Activated T-cell treated with anti-CD3 and anti-CD28 coated beads for 4 hours (primary cell): ENCODE measurements at regions not wholly inside any gene's neighbourhood (a gene's known extent, or its start where the extent isn't known, plus 50 kb on each side); places are given as distances from the start of the nearest gene placed in this dataset.

Source experiments
- DNase-seq: peaks from one replicate; pipeline ENCODE4 v3.0.0-alpha.2; 2020

DNA sequence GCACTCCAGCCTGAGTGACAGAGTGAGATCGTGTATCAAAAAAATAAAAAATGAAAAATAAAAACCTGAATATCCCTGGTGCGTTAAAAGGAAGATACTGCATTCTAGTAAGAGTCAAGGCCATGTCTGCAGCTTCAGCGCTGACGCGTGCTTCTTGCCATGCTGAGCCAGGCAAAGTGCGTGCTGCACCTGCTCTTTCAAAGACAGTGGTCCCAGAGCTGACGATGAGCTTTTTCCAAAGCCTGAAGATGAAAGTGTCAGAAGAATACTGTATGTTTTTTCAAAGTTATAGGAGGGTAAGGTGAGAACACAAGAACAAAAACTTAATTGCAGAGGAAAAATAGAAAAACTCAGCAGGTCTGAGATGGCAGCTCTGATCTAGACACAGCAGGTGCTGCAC is 115.1 kb downstream of the RNASET2 start:
- DNase-seq, result no peak

DNA sequence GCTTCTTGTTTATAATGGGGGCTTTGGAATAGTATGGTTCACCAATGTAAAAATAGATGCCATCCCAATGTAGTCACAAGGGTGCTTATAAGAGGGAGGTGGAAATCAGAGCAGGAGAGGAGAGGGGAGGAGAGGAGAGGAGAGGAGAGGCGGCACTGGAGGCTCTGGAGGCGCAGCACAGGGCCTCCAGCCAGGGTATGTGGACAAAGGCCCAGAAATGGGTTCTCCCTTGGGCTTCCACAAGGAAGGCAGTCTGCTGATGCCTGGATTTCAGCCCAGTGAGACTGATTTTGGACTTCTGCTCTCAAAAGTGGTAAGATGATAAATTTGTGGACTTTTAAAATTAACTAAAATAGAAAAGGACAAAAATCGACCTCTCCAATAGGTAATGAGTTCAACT is 116.8 kb downstream of the RNASET2 start:
- DNase-seq, result no peak

- no peak for DNase-seq
These were observed 117.4 kb downstream of the RNASET2 start for GRCh38 chr6:166838987-166839386.

- no peak for DNase-seq
These were observed 119.3 kb downstream of the RNASET2 start for GRCh38 chr6:166836785-166837718.

DNA sequence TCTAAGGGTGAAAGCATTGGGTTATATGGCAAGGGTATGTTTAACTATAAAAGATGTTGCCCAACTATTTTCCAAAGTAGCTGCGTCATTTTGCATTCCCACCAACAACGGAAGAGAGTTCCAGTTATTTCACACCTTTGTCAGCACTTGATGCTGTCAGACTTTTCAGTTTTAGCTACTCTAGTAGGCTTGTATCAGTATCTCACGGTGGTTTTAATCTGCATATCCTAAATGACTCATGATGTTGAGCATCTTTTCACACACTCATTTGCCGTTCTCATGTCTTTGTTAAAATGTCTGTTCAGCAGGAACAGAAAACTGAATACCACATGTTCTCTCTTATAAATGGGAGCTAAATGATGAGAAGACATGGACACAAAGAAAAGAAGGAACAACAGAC is 122.3 kb downstream of the RNASET2 start:
- DNase-seq, result no peak

DNA sequence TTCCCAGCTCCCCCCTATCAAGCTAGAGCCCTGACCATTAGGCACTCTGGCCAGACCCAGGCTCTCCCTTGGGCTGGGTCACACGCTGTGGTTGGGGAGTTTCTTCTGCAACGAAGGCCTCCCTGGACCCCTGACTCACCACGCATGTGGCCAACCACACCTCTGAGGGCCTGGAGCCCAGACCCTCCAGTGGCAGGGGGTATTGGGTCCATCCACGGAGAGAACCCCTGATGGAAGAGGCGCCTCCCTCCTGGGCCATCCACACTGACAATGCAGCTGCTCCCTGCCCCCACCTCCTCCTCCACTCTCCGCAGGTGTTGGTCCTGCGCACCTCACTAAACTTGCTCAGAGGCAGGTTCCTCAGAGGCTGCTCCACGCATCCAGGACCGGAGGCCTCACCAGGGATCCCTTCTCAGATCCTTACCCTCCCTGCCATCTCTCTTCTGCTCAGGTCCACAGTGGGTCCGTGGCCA is 125.4 kb downstream of the RNASET2 start:
- DNase-seq, result no peak

GRCh38 chr6:166830185-166830890 is 126.0 kb downstream of the RNASET2 start:
- no peak for DNase-seq

DNA sequence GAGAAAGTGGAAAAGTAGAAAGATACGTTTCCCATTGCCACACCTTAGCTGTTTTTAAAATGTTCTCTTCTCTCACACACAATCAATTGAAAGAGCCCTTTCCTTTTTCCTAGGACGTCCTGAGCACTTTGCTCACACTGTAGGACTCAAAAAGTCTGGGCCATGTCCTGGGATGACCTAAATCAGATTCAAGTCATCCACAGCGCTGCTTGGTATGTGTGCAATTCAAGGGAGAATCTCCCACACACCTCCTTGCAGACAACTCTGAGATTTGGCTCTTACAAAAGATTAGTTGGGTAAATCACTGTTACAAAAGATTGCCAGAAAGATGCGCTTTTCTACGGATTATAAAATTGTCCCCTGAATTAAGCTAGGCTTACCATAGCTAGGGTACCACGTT is 130.1 kb downstream of the RNASET2 start:
- no peak for DNase-seq

DNA sequence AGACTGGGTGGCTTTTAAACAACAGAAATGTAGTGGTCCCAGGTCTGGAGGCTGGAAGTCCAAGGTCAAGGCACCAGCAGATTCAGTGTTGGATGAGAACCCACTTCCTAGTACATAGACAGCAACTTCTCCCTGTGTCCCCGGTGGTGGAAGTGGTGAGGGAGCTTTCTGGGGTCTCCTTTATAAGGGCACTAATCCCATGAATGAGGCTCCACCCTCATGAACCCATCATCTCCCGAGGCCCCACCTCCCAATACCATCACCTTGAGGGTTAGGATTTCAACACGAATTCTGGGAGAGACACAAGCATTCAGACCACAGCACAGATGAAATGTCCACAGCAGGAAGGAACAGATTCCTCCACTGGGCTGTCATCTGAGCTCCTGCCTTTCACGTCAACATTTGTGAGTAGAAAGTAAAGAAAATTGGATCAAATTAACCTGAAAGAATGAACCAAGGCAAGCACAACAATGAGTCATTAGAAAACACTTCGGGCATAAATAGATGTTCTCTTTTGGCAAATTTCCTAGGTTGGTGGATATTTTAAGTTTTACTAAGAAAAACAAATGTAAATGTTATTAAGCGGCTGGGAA is 130.7 kb downstream of the RNASET2 start:
- no peak for DNase-seq

DNA sequence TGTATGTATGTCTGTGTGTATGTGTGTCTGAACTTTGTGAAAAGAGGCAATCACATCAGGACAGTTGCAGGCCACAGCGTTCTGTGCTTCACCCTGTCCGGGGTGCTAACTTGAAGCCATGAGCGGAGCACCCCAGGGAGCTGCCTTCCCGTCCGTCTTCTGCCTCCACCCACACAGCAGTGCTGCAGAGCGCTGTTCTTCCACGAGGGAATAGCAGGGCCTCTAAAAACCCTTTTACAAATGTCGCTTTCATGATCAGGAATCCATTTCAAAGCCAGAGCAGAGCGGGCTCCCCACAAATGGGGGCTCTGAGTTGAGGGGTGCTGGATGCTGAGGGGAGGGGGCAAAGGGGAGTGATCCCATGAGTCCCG is 131.5 kb downstream of the RNASET2 start:
- no peak for DNase-seq

DNA sequence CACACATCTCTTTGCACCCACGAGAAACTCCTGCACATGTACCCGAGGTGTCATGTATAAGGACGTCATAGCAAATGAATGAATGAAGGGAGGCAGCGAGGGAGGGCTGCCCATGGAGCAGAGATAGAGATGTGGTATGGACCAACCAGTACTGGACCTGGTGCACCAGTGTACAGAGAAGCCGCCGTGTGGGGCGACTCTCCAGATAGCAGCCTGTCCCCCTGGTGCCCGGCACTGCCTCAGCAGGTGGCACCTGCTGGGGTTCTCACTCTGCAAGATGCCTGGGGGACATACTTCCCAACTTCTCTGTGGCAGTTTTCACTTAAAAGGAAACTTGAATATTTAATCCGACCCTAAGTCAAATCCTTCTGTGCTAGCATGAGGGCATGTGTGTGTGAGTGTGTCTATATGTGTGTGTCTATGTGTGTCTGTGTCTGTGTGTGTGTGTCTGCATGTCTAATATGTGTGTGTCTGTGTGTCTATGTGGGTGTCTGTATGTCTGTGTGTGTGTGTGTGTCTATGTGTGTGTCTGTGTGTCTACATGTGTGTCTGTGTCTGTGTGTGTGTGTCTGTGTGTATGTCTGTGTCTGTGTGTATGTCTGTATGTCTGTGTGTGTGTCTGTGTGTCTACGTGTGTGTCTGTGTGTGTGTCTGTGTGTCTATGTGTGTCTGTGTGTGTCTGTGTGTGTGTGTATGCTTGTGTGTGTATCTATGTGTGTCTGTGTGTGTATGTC is 132.0 kb downstream of the RNASET2 start:
- no peak for DNase-seq

DNA sequence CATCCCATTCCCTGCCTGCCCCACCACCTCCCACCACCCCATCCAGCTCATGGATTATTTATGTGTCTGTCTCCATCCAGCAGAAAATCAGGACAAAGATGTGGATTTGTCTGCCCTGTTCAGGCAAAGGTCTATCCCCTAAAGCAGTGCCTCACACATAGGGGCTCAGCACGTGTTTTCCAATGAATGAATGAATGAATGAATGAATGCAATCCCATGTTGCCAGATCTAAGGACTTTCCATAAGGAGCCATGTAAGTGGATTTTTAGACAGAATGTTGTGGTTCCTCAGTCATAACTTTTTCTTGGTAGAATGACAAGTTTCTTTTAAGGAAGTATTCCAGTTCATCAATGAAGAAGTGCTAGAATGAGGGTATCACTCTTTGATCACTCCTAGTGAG is 133.7 kb downstream of the RNASET2 start:
- no peak for DNase-seq

GRCh38 chr6:166820483-166820882 is 135.9 kb downstream of the RNASET2 start:
- DNase-seq, result no peak

- DNase-seq, result no peak
These were observed 136.3 kb downstream of the RNASET2 start for GRCh38 chr6:166820070-166820469.

GRCh38 chr6:166815629-166816028 is 140.7 kb downstream of the RNASET2 start:
- no peak for DNase-seq

- no peak for DNase-seq
These were observed 142.0 kb downstream of the RNASET2 start for GRCh38 chr6:166814390-166814789.

GRCh38 chr6:166813461-166813860 is 142.9 kb downstream of the RNASET2 start:
- no peak for DNase-seq

- DNase-seq, result no peak
These were observed 145.5 kb downstream of the RNASET2 start for GRCh38 chr6:166810864-166811263.

GRCh38 chr6:166809721-166810120 is 146.6 kb downstream of the RNASET2 start:
- DNase-seq, result no peak

DNA sequence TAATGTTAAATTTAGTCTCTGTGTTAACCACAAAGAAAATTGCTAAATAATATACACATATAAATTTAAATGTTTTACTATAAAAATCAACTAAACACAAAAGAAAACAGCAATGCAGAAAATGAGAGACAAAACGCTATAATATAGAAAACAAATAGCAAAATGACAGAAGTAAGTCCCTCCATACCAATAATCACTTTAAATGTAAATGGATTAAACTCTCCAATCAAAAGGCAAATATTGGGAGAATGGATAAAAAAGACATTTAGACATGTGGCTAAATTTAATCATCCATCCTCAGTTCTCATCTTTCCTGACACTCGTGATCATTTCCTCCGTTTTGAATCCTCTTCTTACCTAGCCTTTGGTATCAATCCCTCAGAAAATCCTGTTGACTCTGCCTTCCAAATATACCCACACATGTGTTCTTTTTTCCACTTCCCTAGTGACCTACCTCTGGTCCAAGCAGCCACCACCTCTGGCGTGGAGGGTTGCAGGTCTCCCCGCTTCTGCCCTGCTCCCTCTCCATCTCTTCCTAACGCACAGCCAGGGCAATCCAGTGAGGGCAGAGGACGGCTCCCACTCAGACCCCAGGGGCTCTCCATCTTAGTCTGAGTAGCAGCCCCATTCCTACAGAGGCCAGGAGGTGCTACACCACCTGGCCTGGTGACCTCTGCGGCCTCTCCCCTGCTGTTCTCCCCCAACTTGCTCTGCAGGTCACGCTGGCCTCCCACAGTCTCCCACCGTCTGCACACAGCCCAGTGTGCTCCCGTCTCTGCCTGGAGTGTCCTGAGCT is 149.2 kb downstream of the RNASET2 start:
- no peak for DNase-seq

GRCh38 chr6:166806217-166806838 is 150.0 kb downstream of the RNASET2 start:
- DNase-seq, result no peak

- DNase-seq, result no peak
These were observed 152.9 kb downstream of the RNASET2 start for GRCh38 chr6:166803471-166803870.
